ENCODE measurements at regions not wholly inside any gene's neighbourhood (a gene's known extent, or its start where the extent isn't known, plus 50 kb on each side); places are given as distances from the start of the nearest gene placed in this dataset.

- Mint-ChIP-seq H3K4me1 (no peaks in the 10 kb centered on the region), H3K27me3 (ENCODE audit: low read depth in 2 of 2) (peaks cover 12 to 15% of the 10 kb centered on the region in 2 donors), H3K36me3 (no peaks in the 10 kb centered on the region), H3K4me3 (no peak overlapping the region), H3K9me3 (no peaks in the 10 kb centered on the region), H3K27ac (no peak overlapping the region)
- ATAC-seq (no peak), DNase-seq (no peak)
- no peak overlapping the region for H3K4me3 ChIP-seq (ENCODE audit: low read length)
- no peaks in the 10 kb centered on the region for H3K27me3 ChIP-seq (ENCODE audit: control insufficient read depth, insufficient read depth, low read length)
- H3K9me3 ChIP-seq (ENCODE audit: control insufficient read depth, insufficient read depth, low read length), result no peaks in the 10 kb centered on the region
- no peak for TF ChIP-seq CTCF (IDR thresholded peaks at IDR 0.05)
- H3K4me1 ChIP-seq (ENCODE audit: control insufficient read depth, insufficient read depth, low read length), result no peaks in the 10 kb centered on the region
- intact Hi-C loops (cut with micrococcal nuclease), result no loop called here
- no peaks in the 10 kb centered on the region for H3K36me3 ChIP-seq (ENCODE audit: control insufficient read depth, insufficient read depth, low read length)
- H3K27ac ChIP-seq (ENCODE audit: low read length), result no peak overlapping the region
- 93% methylated on average over 1 of the region's 2 CpGs for WGBS (ENCODE audit: insufficient coverage)
Measured at GRCh38 chr6:154668156-154668555, 65.1 kb upstream of the SCAF8 start.

GRCh38 chr6:154672086-154672485 is 61.1 kb upstream of the SCAF8 start:
- TF ChIP-seq CTCF (IDR thresholded peaks at IDR 0.05), result no peak
- Mint-ChIP-seq H3K4me3 (no peak overlapping the region), H3K27me3 (ENCODE audit: low read depth in 2 of 2) (no peaks in the 10 kb centered on the region), H3K4me1 (no peaks in the 10 kb centered on the region), H3K9me3 (no peaks in the 10 kb centered on the region), H3K27ac (no peak overlapping the region), H3K36me3 (no peaks in the 10 kb centered on the region)
- intact Hi-C loops (cut with micrococcal nuclease), result no loop called here
- no peaks in the 10 kb centered on the region for H3K36me3 ChIP-seq (ENCODE audit: control insufficient read depth, insufficient read depth, low read length)
- WGBS (ENCODE audit: insufficient coverage), result 98% methylated on average over 4 of the region's 4 CpGs
- H3K27me3 ChIP-seq (ENCODE audit: control insufficient read depth, insufficient read depth, low read length), result no peaks in the 10 kb centered on the region
- no peak for DNase-seq
- no peak overlapping the region for H3K27ac ChIP-seq (ENCODE audit: low read length)
- H3K9me3 ChIP-seq (ENCODE audit: control insufficient read depth, insufficient read depth, low read length), result no peaks in the 10 kb centered on the region
- ATAC-seq, result no peak
- H3K4me3 ChIP-seq (ENCODE audit: low read length), result no peak overlapping the region
- H3K4me1 ChIP-seq (ENCODE audit: control insufficient read depth, insufficient read depth, low read length), result no peaks in the 10 kb centered on the region

DNA sequence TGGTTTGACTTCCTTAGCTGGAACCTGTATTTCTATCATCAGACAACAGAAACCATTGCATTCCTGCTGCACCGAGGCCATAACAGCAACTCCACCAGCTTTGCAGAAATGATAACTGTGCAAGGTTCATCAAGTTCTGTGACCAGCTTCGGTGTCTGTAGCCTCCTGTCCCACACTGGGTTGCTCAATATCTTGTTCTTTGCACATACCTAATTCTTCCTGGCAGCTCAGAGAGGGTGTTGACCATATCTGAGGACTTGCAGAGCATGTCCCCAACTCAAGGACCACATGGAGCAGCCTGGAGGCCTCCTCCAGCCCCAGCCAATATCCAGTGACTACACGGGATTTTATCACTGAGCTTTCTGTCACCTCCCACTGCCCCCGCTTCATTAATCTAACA is 59.3 kb upstream of the SCAF8 start:
- no peaks in the 10 kb centered on the region for H3K4me1 Mint-ChIP-seq
- intact Hi-C loops (cut with micrococcal nuclease), result loop anchor here (2.0 kb wide), 1 partner anchor 501 kb away; no protein-coding TSS in a partner anchor
- no peak for DNase-seq
- no peak overlapping the region for H3K4me3 ChIP-seq (ENCODE audit: low read length)
- H3K9me3 Mint-ChIP-seq, result no peaks in the 10 kb centered on the region
- no peaks in the 10 kb centered on the region for H3K4me1 ChIP-seq (ENCODE audit: control insufficient read depth, insufficient read depth, low read length)
- no peaks in the 10 kb centered on the region for H3K9me3 ChIP-seq (ENCODE audit: control insufficient read depth, insufficient read depth, low read length)
- no peak overlapping the region for H3K4me3 Mint-ChIP-seq
- 39% methylated on average over 4 of the region's 4 CpGs for WGBS (ENCODE audit: insufficient coverage)
- ATAC-seq, result no peak
- no peak overlapping the region for H3K27ac Mint-ChIP-seq
- TF ChIP-seq CTCF (IDR thresholded peaks at IDR 0.05), result no peak
- H3K27me3 ChIP-seq (ENCODE audit: control insufficient read depth, insufficient read depth, low read length), result no peaks in the 10 kb centered on the region
- no peak overlapping the region for H3K27ac ChIP-seq (ENCODE audit: low read length)
- H3K27me3 Mint-ChIP-seq (ENCODE audit: low read depth in 2 of 2), result no peaks in the 10 kb centered on the region
- no peaks in the 10 kb centered on the region for H3K36me3 ChIP-seq (ENCODE audit: control insufficient read depth, insufficient read depth, low read length)
- H3K36me3 Mint-ChIP-seq, result no peaks in the 10 kb centered on the region

- no peak overlapping the region for H3K27ac Mint-ChIP-seq
- DNase-seq (peak; percentile 75 to 96), ATAC-seq (peak; percentile 100)
- Histone ChIP-seq H3K27ac (ENCODE audit: low read length) (no peak overlapping the region), H3K9me3 (ENCODE audit: control insufficient read depth, insufficient read depth, low read length) (no peaks in the 10 kb centered on the region), H3K4me3 (ENCODE audit: low read length) (no peak overlapping the region), H3K4me1 (ENCODE audit: control insufficient read depth, insufficient read depth, low read length) (no peaks in the 10 kb centered on the region), H3K36me3 (ENCODE audit: control insufficient read depth, insufficient read depth, low read length) (no peaks in the 10 kb centered on the region), H3K27me3 (ENCODE audit: control insufficient read depth, insufficient read depth, low read length) (no peaks in the 10 kb centered on the region)
- H3K9me3 Mint-ChIP-seq, result no peaks in the 10 kb centered on the region
- intact Hi-C loops (cut with micrococcal nuclease), result loop anchor here (1.0 to 2.0 kb wide), 3 partner anchors 58 to 499 kb away; partner anchors contain the start of gene SCAF8
- no peaks in the 10 kb centered on the region for H3K27me3 Mint-ChIP-seq (ENCODE audit: low read depth in 2 of 2)
- peak; percentile 99 for TF ChIP-seq CTCF (IDR thresholded peaks at IDR 0.05)
- 0% methylated on average over 3 of the region's 4 CpGs for WGBS (ENCODE audit: insufficient coverage)
- H3K36me3 Mint-ChIP-seq, result no peaks in the 10 kb centered on the region
- H3K4me3 Mint-ChIP-seq, result no peak overlapping the region
- no peaks in the 10 kb centered on the region for H3K4me1 Mint-ChIP-seq
Measured at GRCh38 chr6:154675602-154676088, 57.6 kb upstream of the SCAF8 start.

All from natural killer cell (primary cell).